WI38 (cell line): ENCODE measurements at regions not wholly inside any gene's neighbourhood (a gene's known extent, or its start where the extent isn't known, plus 50 kb on each side); places are given as distances from the start of the nearest gene placed in this dataset.

Source experiments
- H3K4me3 ChIP-seq: 2 replicates; pipeline ENCODE4 v1.5.1; 2011; ENCODE audit warnings: low read depth, mild to moderate bottlenecking, control low read depth, low read length
- TF ChIP-seq, protein P1 (sequence below): IDR thresholded peaks from 2 replicates; pipeline ENCODE4 v1.5.1; 2012; ENCODE audit warnings: low read depth, mild to moderate bottlenecking, control low read depth, low read length

GRCh38 chr12:111110556-111110955 is 190.2 kb upstream of the MYL2 start:
- no peak overlapping the region for H3K4me3 ChIP-seq
- TF ChIP-seq, protein P1, sequence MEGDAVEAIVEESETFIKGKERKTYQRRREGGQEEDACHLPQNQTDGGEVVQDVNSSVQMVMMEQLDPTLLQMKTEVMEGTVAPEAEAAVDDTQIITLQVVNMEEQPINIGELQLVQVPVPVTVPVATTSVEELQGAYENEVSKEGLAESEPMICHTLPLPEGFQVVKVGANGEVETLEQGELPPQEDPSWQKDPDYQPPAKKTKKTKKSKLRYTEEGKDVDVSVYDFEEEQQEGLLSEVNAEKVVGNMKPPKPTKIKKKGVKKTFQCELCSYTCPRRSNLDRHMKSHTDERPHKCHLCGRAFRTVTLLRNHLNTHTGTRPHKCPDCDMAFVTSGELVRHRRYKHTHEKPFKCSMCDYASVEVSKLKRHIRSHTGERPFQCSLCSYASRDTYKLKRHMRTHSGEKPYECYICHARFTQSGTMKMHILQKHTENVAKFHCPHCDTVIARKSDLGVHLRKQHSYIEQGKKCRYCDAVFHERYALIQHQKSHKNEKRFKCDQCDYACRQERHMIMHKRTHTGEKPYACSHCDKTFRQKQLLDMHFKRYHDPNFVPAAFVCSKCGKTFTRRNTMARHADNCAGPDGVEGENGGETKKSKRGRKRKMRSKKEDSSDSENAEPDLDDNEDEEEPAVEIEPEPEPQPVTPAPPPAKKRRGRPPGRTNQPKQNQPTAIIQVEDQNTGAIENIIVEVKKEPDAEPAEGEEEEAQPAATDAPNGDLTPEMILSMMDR, result no peak

GRCh38 chr12:111108726-111109125 is 188.3 kb upstream of the MYL2 start:
- no peak overlapping the region for H3K4me3 ChIP-seq
- TF ChIP-seq, protein P1, result no peak

DNA sequence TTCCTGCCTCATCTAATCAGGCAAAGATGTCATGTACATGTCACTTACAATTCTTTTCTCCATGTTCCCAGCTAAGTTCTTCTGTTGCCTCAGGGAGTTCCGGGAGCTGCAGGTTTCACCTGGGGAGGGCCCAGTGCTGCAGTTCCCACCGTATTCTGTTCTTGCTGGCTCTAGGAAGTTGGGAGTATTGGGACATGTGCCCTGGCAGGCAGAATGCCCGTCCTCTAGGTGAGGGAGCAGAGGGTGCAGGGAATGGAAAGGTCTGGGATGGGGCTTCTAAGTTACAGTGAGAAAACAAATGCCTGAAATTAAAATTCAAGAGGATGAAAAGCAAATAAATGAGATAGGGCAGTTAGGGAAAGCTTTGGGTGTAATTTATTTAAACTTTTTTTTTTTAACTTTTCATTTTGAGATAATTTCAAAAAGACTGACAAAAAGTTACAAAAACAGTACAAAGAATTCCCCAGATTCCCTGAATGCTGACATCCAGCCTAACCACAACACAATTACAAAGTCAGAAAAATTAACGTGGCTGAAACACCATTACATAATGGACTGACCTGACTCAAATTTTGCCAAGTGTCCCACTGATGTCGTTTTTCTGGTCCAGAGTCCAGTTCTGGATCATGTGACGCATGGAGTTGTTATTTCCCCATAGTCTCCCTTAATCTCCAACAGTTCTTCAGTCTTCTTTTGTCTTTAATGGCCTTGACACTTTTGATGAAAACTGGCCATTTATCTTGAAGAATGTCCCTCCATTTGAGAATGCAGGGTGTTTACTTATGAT is 187.2 kb upstream of the MYL2 start:
- TF ChIP-seq, protein P1, result no peak

GRCh38 chr12:111105294-111105693 is 184.9 kb upstream of the MYL2 start:
- TF ChIP-seq, protein P1, result no peak

More for the DNA sequence above, 187.2 kb upstream of the MYL2 start:
- H3K4me3 ChIP-seq, result no peak overlapping the region

DNA sequence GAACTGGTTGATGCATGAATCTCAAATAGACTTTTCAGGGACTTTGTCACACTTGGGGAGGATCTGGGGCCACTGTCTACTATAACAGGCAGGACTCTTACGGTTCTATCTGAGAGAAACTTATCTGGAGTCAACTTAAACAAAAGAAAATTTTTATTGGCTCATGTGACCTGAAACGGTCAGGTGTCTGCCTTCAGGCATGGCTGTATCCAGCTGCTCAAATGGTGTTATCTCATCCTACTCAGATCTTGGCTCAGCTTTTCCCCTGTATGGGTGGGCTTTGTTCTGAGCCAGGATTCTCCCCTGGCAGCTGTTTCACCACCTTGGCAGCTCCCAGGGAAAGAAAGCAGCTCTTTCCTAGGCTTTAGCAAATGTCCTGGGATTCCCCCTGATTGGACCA is 183.2 kb upstream of the MYL2 start:
- no peak overlapping the region for H3K4me3 ChIP-seq
- TF ChIP-seq, protein P1, result no peak

More at GRCh38 chr12:111105294-111105693, 184.9 kb upstream of the MYL2 start:
- H3K4me3 ChIP-seq, result no peak overlapping the region

DNA sequence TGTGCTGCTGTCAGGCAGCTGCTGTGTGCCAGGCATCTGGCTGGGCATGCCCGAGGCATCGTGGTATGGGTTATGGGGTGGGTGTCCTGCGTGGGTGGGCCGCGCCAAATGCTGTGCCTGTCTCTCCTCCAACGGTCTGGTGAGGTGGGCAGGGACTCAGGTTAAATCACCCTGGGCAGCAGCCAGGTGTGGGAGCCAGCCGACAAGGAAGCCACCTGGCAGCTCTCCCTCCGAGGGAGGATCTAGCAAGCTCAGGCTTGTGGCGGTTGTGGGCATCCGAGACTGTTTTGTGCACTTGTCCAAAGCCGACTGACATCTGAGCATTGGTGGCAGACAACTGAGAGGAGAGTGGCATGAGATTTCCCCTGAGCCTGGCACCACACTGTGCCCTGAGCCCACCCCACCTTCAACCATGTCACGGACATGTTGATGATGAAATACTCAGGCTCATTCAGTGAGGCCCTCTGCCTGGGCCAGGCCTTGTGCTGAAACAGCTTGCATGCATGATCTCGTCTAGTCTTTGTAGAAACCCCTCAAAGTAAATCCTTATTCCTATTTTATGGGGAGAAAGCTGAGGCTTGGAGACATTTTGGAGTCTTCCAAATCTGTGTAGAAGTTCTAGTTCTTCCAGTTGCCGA is 181.8 kb upstream of the MYL2 start:
- TF ChIP-seq, protein P1, result no peak
- H3K4me3 ChIP-seq, result no peak overlapping the region

- TF ChIP-seq, protein P1, result no peak
- H3K4me3 ChIP-seq, result no peak overlapping the region
Measured at GRCh38 chr12:111101003-111101402, 180.6 kb upstream of the MYL2 start.
